SU-DHL-6 (cell line): ENCODE measurements at regions not wholly inside any gene's neighbourhood (a gene's known extent, or its start where the extent isn't known, plus 50 kb on each side); places are given as distances from the start of the nearest gene placed in this dataset.
A peak's percentile ranks its signal among the peaks of the same experiment; 100 is the strongest.

ENCODE experiments used
- H2AFZ ChIP-seq: fragments of 200-600 bp; sonication (generic); 2 replicates; pipeline ENCODE4 v1.6.1; 2014; ENCODE audit warnings: low read depth, mild to moderate bottlenecking, moderate library complexity, mixed read lengths, antibody characterized with exemption, low read length; ENCODE audit not compliant: severe bottlenecking
- H3F3A ChIP-seq: fragments of 200-600 bp; shearing (Covaris generic); 2 replicates; pipeline ENCODE4 v1.6.0; 2016; ENCODE audit warnings: antibody characterized with exemption, mild to moderate bottlenecking; ENCODE audit not compliant: insufficient read depth
- H3K27ac ChIP-seq: fragments of 200-600 bp; sonication (generic); 2 replicates; pipeline ENCODE4 v1.5.1; 2016; ENCODE audit warnings: low read depth, mild to moderate bottlenecking, low read length, moderate library complexity, mixed read lengths
- H3K27me3 ChIP-seq: fragments of 200-600 bp; sonication (generic), shearing (Covaris generic); 2 replicates; pipeline ENCODE4 v1.6.0; 2014; ENCODE audit warnings: mild to moderate bottlenecking, low read length
- H3K36me3 ChIP-seq: fragments of 200-600 bp; sonication (generic); 2 replicates; pipeline ENCODE4 v1.6.1; 2014; ENCODE audit warnings: mild to moderate bottlenecking, low read length, mixed read lengths
- H3K4me2 ChIP-seq: fragments of 300-600, 200-600 bp; shearing (Covaris generic), sonication (generic); 2 replicates; pipeline ENCODE4 v1.6.0; 2014; ENCODE audit warnings: low read length, low read depth, mild to moderate bottlenecking; ENCODE audit not compliant: poor library complexity, severe bottlenecking
- H3K4me3 ChIP-seq: fragments of 200-600 bp; sonication (generic); 2 replicates; pipeline ENCODE4 v1.5.1; 2014; ENCODE audit warnings: antibody characterized with exemption, low read length, mild to moderate bottlenecking, mixed read lengths; ENCODE audit not compliant: insufficient read depth, poor library complexity, severe bottlenecking
- H3K79me2 ChIP-seq: fragments of 200-600 bp; sonication (generic); 2 replicates; pipeline ENCODE4 v1.6.1; 2014; ENCODE audit warnings: mild to moderate bottlenecking, low read length, moderate library complexity; ENCODE audit not compliant: insufficient read depth
- H3K9ac ChIP-seq: fragments of 200-600 bp; sonication (generic); 2 replicates; pipeline ENCODE4 v1.7.0; 2014; ENCODE audit warnings: mild to moderate bottlenecking, low read length
- H3K9me2 ChIP-seq: fragments of 200-600 bp; sonication (generic); replicated peaks from 2 replicates; pipeline ENCODE4 v1.6.1; 2014; ENCODE audit warnings: low read length; ENCODE audit not compliant: insufficient read depth
- H3K9me3 ChIP-seq: fragments of 200-600 bp; sonication (generic); 2 replicates; pipeline ENCODE4 v1.6.1; 2014; ENCODE audit warnings: low read length, mixed read lengths; ENCODE audit not compliant: insufficient read depth
- H4K20me1 ChIP-seq: fragments of 200-600 bp; sonication (generic); 2 replicates; pipeline ENCODE4 v1.6.1; 2014; ENCODE audit warnings: low read depth, mild to moderate bottlenecking, antibody characterized with exemption, low read length, moderate library complexity, mixed read lengths
- EZH2phosphoT487 ChIP-seq: fragments of 200-600 bp; sonication (generic), shearing (Covaris generic); conservative IDR thresholded peaks from 2 replicates; pipeline ENCODE4 v1.6.1; 2018; ENCODE audit warnings: mild to moderate bottlenecking, antibody characterized with exemption, low read length, moderate library complexity, mixed read lengths
- TF ChIP-seq, protein P1 (sequence below): fragments of 200-600 bp; sonication (generic); IDR thresholded peaks from one replicate; pipeline ENCODE4 v1.5.1; 2017; ENCODE audit warnings: antibody characterized with exemption, mild to moderate bottlenecking, low read length, moderate library complexity; ENCODE audit not compliant: insufficient read depth, poor library complexity, severe bottlenecking

GRCh38 chr4:65021149-65021548 is 611.9 kb upstream of the TECRL start:
- no peaks in the 10 kb centered on the region for H3K27me3 ChIP-seq

GRCh38 chr4:65019775-65020174 is 610.5 kb upstream of the TECRL start:
- Histone ChIP-seq H2AFZ (no peak overlapping the region), H3F3A (no peaks in the 10 kb centered on the region), H3K27me3 (no peaks in the 10 kb centered on the region), H3K9me3 (no peaks in the 10 kb centered on the region), H3K79me2 (no peaks in the 10 kb centered on the region), H3K9me2 (no peaks in the 10 kb centered on the region), H3K36me3 (no peaks in the 10 kb centered on the region), H3K9ac (no peak overlapping the region), H3K27ac (no peak overlapping the region), H3K4me3 (no peak overlapping the region), H3K4me2 (no peak overlapping the region), H4K20me1 (no peaks in the 10 kb centered on the region)
- TF ChIP-seq, protein P1, sequence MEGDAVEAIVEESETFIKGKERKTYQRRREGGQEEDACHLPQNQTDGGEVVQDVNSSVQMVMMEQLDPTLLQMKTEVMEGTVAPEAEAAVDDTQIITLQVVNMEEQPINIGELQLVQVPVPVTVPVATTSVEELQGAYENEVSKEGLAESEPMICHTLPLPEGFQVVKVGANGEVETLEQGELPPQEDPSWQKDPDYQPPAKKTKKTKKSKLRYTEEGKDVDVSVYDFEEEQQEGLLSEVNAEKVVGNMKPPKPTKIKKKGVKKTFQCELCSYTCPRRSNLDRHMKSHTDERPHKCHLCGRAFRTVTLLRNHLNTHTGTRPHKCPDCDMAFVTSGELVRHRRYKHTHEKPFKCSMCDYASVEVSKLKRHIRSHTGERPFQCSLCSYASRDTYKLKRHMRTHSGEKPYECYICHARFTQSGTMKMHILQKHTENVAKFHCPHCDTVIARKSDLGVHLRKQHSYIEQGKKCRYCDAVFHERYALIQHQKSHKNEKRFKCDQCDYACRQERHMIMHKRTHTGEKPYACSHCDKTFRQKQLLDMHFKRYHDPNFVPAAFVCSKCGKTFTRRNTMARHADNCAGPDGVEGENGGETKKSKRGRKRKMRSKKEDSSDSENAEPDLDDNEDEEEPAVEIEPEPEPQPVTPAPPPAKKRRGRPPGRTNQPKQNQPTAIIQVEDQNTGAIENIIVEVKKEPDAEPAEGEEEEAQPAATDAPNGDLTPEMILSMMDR, result no peak
- no peak for TF ChIP-seq EZH2phosphoT487

More at GRCh38 chr4:65021149-65021548, 611.9 kb upstream of the TECRL start:
- no peaks in the 10 kb centered on the region for H3F3A ChIP-seq
- H3K79me2 ChIP-seq, result no peaks in the 10 kb centered on the region
- no peak overlapping the region for H3K4me3 ChIP-seq
- no peaks in the 10 kb centered on the region for H3K36me3 ChIP-seq
- no peak overlapping the region for H3K27ac ChIP-seq
- no peak overlapping the region for H3K9ac ChIP-seq
- H4K20me1 ChIP-seq, result no peaks in the 10 kb centered on the region
- peak overlapping the region; percentile 59 for H2AFZ ChIP-seq
- no peaks in the 10 kb centered on the region for H3K9me3 ChIP-seq
- H3K4me2 ChIP-seq, result no peak overlapping the region
- TF ChIP-seq, protein P1, result no peak
- no peak for TF ChIP-seq EZH2phosphoT487
- H3K9me2 ChIP-seq, result no peaks in the 10 kb centered on the region

- Histone ChIP-seq H3K27ac (no peak overlapping the region), H3K4me2 (no peak overlapping the region)
Observed at GRCh38 chr4:65018313-65018712, 609.1 kb upstream of the TECRL start.

More at GRCh38 chr4:65018313-65018712, 609.1 kb upstream of the TECRL start:
- Histone ChIP-seq H3K4me3 (no peak overlapping the region), H3K9ac (no peak overlapping the region), H3K27me3 (no peaks in the 10 kb centered on the region), H2AFZ (no peak overlapping the region), H4K20me1 (no peaks in the 10 kb centered on the region), H3K9me2 (no peaks in the 10 kb centered on the region), H3F3A (no peaks in the 10 kb centered on the region), H3K79me2 (no peaks in the 10 kb centered on the region), H3K36me3 (no peaks in the 10 kb centered on the region), H3K9me3 (no peaks in the 10 kb centered on the region)
- no peak for TF ChIP-seq EZH2phosphoT487
- TF ChIP-seq, protein P1, result no peak
